BE2C (cell line): ENCODE measurements at regions not wholly inside any gene's neighbourhood (a gene's known extent, or its start where the extent isn't known, plus 50 kb on each side); places are given as distances from the start of the nearest gene placed in this dataset.
A peak's percentile ranks its signal among the peaks of the same experiment; 100 is the strongest.

Experiments used
- DNase-seq: peaks from one replicate; pipeline ENCODE4 v3.0.0-alpha.2; 2020
- H3K27me3 ChIP-seq: fragments of 250-450 bp; sonication (Bioruptor Pico); 2 replicates; pipeline ENCODE4 v1.5.1; 2020; ENCODE audit warnings: mild to moderate bottlenecking
- H3K36me3 ChIP-seq: fragments of 250-450 bp; sonication (Bioruptor Pico); 2 replicates; pipeline ENCODE4 v1.5.1; 2020; ENCODE audit warnings: mild to moderate bottlenecking
- H3K4me1 ChIP-seq: fragments of 250-450 bp; sonication (Bioruptor Pico); 2 replicates; pipeline ENCODE4 v1.5.1; 2020
- H3K4me3 ChIP-seq: 2 replicates; pipeline ENCODE4 v1.5.1; 2011; ENCODE audit warnings: low read depth, low read length
- H3K9me3 ChIP-seq: fragments of 250-450 bp; sonication (Bioruptor Pico); 2 replicates; pipeline ENCODE4 v1.5.1; 2020
- TF ChIP-seq, protein P1 (sequence below): IDR thresholded peaks from 2 replicates; pipeline ENCODE4 v1.5.1; 2012; ENCODE audit warnings: mild to moderate bottlenecking, low read depth, low read length

DNA sequence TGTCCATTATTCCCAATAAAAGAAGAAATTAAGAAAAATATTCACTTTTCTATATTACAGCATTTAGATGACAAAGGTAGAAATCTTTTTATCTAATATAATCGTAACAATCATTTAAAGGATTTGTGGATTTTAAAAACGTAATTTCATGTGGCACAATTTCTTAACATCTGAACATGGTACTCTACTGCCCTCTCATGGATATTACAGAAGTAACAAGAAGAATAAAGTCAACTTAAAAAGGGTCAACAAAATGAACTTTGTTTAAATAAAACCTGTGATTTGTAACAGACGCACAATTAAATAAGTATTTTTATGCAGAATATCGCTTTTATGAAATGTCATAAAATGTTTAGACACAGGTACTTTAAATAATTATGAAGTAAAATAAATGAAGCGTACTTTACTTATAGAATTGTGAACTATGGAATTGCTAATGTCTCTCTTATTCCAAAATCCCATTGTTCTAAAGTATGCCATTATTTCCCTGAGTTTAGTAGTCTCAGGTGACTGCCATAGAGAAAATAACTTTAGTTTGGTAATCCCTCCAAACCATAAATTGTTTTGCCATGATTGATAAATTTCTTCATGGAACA, 366.8 kb upstream of the ZNF385D start:
- Histone ChIP-seq H3K4me3 (no peak overlapping the region), H3K36me3 (no peaks in the 10 kb centered on the region), H3K27me3 (no peaks in the 10 kb centered on the region), H3K9me3 (no peaks in the 10 kb centered on the region), H3K4me1 (no peaks in the 10 kb centered on the region)
- no peak for DNase-seq
- TF ChIP-seq, protein P1, sequence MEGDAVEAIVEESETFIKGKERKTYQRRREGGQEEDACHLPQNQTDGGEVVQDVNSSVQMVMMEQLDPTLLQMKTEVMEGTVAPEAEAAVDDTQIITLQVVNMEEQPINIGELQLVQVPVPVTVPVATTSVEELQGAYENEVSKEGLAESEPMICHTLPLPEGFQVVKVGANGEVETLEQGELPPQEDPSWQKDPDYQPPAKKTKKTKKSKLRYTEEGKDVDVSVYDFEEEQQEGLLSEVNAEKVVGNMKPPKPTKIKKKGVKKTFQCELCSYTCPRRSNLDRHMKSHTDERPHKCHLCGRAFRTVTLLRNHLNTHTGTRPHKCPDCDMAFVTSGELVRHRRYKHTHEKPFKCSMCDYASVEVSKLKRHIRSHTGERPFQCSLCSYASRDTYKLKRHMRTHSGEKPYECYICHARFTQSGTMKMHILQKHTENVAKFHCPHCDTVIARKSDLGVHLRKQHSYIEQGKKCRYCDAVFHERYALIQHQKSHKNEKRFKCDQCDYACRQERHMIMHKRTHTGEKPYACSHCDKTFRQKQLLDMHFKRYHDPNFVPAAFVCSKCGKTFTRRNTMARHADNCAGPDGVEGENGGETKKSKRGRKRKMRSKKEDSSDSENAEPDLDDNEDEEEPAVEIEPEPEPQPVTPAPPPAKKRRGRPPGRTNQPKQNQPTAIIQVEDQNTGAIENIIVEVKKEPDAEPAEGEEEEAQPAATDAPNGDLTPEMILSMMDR = peak; percentile 26; the same call in 1 of the 2 replicates

DNA sequence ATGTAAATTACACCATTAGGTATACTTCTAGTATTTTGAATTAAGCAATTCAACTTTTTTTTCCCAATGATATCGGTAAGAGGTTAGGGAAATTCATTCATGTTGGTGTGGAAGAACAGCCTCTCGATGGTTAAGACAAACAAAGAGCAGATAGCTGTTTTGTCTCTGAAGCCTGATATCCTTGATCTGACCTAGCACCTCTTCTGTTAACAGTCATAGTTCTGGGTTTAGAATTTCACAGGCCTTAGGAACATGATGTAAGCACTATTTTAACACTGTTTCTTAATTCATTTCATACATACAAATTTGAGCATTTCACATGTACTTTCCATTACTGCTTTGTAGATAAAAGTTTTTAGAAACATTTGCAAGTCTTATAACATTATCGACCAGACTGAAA, 367.5 kb upstream of the ZNF385D start:
- Histone ChIP-seq H3K9me3 (no peaks in the 10 kb centered on the region), H3K36me3 (no peaks in the 10 kb centered on the region), H3K4me1 (no peaks in the 10 kb centered on the region), H3K4me3 (no peak overlapping the region), H3K27me3 (no peaks in the 10 kb centered on the region)
- DNase-seq = no peak
- TF ChIP-seq, protein P1 = no peak

DNA sequence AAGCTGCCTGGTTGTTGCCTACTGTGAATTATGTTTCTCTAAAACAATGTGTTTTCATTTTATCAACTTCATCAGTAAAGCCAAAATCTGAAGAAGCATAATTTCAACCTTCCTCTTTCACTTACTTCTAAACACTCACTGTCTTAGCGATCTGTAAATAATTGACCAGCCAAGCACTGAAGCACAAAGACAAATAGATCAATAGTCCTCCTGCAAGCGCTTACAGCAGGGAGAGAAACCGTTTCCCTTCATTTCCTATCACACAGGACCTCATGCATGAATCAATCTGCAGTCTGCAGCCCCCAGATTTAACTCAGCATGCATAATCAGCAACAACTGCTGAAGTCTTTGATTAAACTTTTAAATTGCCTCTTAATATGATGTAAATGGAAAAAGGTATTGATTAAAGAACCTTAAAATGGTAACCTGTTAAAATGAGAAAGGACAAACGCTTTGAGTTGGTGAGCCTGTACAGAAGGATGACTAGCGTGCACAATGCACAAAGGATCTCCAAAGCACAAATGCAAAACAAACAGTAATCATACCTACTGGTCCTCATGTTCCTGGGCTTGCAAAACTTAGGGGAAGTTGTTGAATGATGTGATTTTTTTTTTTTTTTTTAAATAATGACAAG, 370.2 kb upstream of the ZNF385D start:
- Histone ChIP-seq H3K9me3 (no peaks in the 10 kb centered on the region), H3K4me3 (no peak overlapping the region), H3K4me1 (no peaks in the 10 kb centered on the region), H3K36me3 (no peaks in the 10 kb centered on the region), H3K27me3 (no peaks in the 10 kb centered on the region)
- no peak for DNase-seq
- TF ChIP-seq, protein P1 = no peak

DNA sequence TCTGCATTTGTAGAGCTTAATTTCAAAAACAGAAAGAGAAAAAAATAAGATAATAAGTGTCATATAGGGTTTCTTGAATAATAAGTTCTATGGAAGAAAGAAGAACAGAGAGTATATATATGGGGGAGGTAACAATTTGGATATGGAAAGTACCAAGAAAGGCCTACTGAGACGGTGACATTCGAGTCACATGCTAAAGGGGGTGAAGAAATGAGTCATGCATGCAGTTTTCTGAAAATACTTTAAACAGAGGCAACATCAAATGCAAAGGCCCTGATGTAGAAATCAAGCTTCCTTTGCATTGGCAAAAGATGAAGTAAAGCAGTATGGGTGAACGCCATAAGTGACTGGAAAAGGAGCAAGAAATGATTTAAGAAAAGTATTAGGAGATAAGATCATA, 371.6 kb upstream of the ZNF385D start:
- Histone ChIP-seq H3K4me1 (no peaks in the 10 kb centered on the region), H3K9me3 (no peaks in the 10 kb centered on the region), H3K4me3 (no peak overlapping the region), H3K27me3 (no peaks in the 10 kb centered on the region), H3K36me3 (no peaks in the 10 kb centered on the region)
- TF ChIP-seq, protein P1 = no peak
- DNase-seq = no peak

DNA sequence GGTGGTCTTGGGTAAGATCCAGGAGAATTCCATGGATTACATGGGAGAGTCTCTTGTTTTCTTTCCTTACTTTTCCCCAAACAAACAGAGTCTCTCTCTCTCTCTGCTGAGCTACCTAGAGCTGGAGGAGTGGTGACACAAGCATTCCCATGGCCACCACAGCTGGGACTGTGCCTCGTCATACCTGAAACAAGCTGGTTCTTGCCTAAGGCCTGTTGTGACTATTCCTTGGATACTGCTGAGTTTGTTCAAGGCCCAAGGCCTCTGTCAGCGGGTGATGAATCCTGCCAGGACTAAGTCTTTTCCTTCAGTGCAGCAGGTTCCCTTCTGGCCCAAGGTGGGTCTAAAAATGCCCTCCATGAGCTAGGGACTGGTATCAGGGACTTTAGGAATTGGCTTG, 378.1 kb upstream of the ZNF385D start:
- TF ChIP-seq, protein P1 = no peak
- no peaks in the 10 kb centered on the region for H3K36me3 ChIP-seq
- H3K4me3 ChIP-seq = no peak overlapping the region
- H3K27me3 ChIP-seq = no peaks in the 10 kb centered on the region
- H3K4me1 ChIP-seq = no peaks in the 10 kb centered on the region
- DNase-seq = no peak
- no peaks in the 10 kb centered on the region for H3K9me3 ChIP-seq

DNA sequence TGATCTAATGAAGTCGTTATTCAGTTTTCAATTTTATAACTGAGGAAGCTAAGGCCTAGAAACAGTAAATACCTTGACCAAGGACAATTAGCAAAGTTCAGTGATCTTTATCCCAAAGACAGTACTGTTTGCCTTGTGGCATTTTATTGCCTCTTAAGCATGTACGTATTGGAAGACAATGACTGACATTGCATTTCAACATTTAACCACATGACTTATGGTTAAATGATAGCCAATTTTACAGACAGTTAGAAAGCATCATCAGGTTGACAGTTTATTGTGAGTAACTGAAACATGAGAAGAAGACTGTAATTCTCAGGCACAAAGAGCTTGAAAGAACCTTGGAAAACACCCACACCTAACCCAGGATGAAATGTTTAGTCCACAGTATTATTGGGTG, 390.8 kb upstream of the ZNF385D start:
- Histone ChIP-seq H3K27me3 (no peaks in the 10 kb centered on the region), H3K4me1 (no peaks in the 10 kb centered on the region), H3K36me3 (no peaks in the 10 kb centered on the region), H3K9me3 (no peaks in the 10 kb centered on the region), H3K4me3 (no peak overlapping the region)
- TF ChIP-seq, protein P1 = no peak
- no peak for DNase-seq
